ENCODE measurements at regions not wholly inside any gene's neighbourhood (a gene's known extent, or its start where the extent isn't known, plus 50 kb on each side); places are given as distances from the start of the nearest gene placed in this dataset.
A peak's percentile ranks its signal among the peaks of the same experiment; 100 is the strongest.

GRCh38 chr22:48697694-48698276, 1129.9 kb downstream of the BRD1 start (continued):
- TF ChIP-seq, protein P1, sequence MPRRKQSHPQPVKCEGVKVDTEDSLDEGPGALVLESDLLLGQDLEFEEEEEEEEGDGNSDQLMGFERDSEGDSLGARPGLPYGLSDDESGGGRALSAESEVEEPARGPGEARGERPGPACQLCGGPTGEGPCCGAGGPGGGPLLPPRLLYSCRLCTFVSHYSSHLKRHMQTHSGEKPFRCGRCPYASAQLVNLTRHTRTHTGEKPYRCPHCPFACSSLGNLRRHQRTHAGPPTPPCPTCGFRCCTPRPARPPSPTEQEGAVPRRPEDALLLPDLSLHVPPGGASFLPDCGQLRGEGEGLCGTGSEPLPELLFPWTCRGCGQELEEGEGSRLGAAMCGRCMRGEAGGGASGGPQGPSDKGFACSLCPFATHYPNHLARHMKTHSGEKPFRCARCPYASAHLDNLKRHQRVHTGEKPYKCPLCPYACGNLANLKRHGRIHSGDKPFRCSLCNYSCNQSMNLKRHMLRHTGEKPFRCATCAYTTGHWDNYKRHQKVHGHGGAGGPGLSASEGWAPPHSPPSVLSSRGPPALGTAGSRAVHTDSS (tag by site-specific recombination; IDR thresholded peaks at IDR 0.05): peak; percentile 70; the same call in 1 of the 2 replicates
- TF ChIP-seq ZNF132 (tag by site-specific recombination; IDR thresholded peaks at IDR 0.05; ENCODE audit: borderline replicate concordance) (no peak), ATF2 (tag by site-specific recombination; IDR thresholded peaks at IDR 0.05; ENCODE audit: low read depth) (peak; percentile 76), ZNF660 (tag by site-specific recombination; IDR thresholded peaks at IDR 0.05) (no peak)

- Histone ChIP-seq H3K9me3 (ENCODE audit: control insufficient read depth, insufficient read depth, low read depth, low read length) (no peaks in the 10 kb centered on the region), H3K4me3 (ENCODE audit: low read depth, low read length) (no peak overlapping the region), H3K27ac (ENCODE audit: extremely low read depth, low read depth, low read length) (no peak overlapping the region), H3K36me3 (ENCODE audit: control insufficient read depth in 2 of 2, insufficient read depth in 1 of 2, low read length in 2 of 2) (no peaks in the 10 kb centered on the region), H3K4me1 (ENCODE audit: control insufficient read depth, insufficient read depth, low read length) (no peaks in the 10 kb centered on the region)
- ChIA-PET CTCF (no interaction called here), POLR2A (no interaction called here)
- no peak for TF ChIP-seq ZNF391 (tag by site-specific recombination; IDR thresholded peaks at IDR 0.05; ENCODE audit: borderline replicate concordance, low read depth)
- TF ChIP-seq, protein P1 (tag by site-specific recombination; IDR thresholded peaks at IDR 0.05): peak; percentile 85
Observed at GRCh38 chr22:48697223-48697622, 1130.5 kb downstream of the BRD1 start.

DNA sequence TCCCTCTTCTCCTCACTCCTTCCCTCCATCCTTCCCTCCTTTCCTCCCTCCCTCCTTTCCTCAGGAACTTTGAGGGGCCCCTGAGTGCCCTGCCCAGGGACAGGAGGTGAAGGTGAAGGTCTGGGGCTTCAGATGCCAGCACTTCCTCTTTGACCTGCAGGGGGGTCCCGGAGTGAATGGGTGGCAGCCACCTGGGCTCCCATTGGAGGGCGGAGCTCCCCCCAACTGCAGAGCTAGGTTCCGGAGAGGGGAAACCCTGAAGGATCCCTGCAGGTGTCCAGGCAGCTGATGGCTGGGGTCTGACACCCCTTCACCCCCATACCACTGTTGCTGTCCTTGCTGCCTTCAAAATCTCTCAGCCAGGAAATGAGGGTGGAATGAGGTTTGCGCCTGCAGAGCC, 1131.3 kb downstream of the BRD1 start:
- no peaks in the 10 kb centered on the region for H3K9me3 ChIP-seq (ENCODE audit: control insufficient read depth, insufficient read depth, low read depth, low read length)
- CTCF ChIA-PET: interaction anchor here (0.7 kb wide), 1 partner anchor 9 kb away, joined by 3 read pairs; no protein-coding TSS in a partner anchor
- no peak for TF ChIP-seq ZNF610 (tag by site-specific recombination; IDR thresholded peaks at IDR 0.05; ENCODE audit: borderline replicate concordance)
- 0 out of 2 replicates have a peak, but pooled peaks have one; percentile 13 for TF ChIP-seq ZNF366 (tag by site-specific recombination; conservative IDR thresholded peaks at IDR 0.05)

DNA sequence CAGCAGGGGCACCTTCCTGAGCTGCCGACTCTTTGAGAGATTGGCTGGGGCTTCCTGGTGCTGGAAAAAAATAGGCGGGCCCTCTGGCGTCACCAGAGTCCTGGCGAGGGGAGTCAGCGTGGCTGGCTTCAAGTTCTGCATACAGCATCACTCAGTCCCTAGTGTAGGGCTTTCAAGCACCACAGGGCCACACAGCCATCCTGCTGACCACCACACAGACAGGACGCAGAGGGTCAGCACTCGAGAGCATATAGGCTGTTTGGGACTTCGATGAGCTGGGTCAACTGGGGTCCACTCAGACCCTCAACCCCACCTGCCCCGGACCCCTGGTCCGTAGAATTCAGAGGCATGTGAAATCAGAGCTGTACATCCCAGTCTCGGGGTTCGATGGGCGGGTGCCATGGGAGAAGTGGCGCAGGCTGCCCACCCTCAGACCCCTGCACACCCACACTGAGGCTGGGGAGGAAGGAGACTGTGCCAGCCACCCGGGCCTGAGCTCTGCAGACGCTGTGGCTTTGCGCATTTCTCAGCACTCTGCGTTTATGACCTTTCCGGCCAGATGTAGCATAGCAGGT, 1131.9 kb downstream of the BRD1 start:
- H3K4me1 ChIP-seq (ENCODE audit: control insufficient read depth, insufficient read depth, low read length): no peaks in the 10 kb centered on the region
- POLR2A ChIA-PET: no interaction called here
- H3K27ac ChIP-seq (ENCODE audit: extremely low read depth, low read depth, low read length): no peak overlapping the region
- CTCF ChIA-PET: no interaction called here
- no peak overlapping the region for H3K4me3 ChIP-seq (ENCODE audit: low read depth, low read length)
- no peaks in the 10 kb centered on the region for H3K9me3 ChIP-seq (ENCODE audit: control insufficient read depth, insufficient read depth, low read depth, low read length)
- no peaks in the 10 kb centered on the region for H3K36me3 ChIP-seq (ENCODE audit: control insufficient read depth in 2 of 2, insufficient read depth in 1 of 2, low read length in 2 of 2)
- no peak for TF ChIP-seq GLIS1 (tag by site-specific recombination; IDR thresholded peaks at IDR 0.05)
- no peak for TF ChIP-seq ZNF426 (tag by site-specific recombination; IDR thresholded peaks at IDR 0.05)
- TF ChIP-seq ZNF398 (tag by site-specific recombination; IDR thresholded peaks at IDR 0.05): no peak
- no peak for TF ChIP-seq ZBTB20 (tag by site-specific recombination; IDR thresholded peaks at IDR 0.05)
- no peak for TF ChIP-seq MYNN (tag by site-specific recombination; IDR thresholded peaks at IDR 0.05; ENCODE audit: borderline replicate concordance)
- no peak for TF ChIP-seq ZNF530 (tag by site-specific recombination; IDR thresholded peaks at IDR 0.05; ENCODE audit: low read depth)
- TF ChIP-seq ZBTB21 (tag by site-specific recombination; IDR thresholded peaks at IDR 0.05): no peak
- TF ChIP-seq ZNF350 (tag by site-specific recombination; IDR thresholded peaks at IDR 0.05): no peak
- no peak for TF ChIP-seq ZNF747 (tag by site-specific recombination; IDR thresholded peaks at IDR 0.05)
- TF ChIP-seq ZBTB17 (tag by site-specific recombination; IDR thresholded peaks at IDR 0.05): no peak
- no peak for TF ChIP-seq HOXD13 (CRISPR knock-in tag; IDR thresholded peaks at IDR 0.05; ENCODE audit: borderline replicate concordance)
- no peak for TF ChIP-seq ZNF274 (IDR thresholded peaks at IDR 0.05; ENCODE audit: low read length)
- TF ChIP-seq ZNF274 (tag by site-specific recombination; IDR thresholded peaks at IDR 0.05; ENCODE audit: borderline replicate concordance): no peak
- no peak for TF ChIP-seq SP2 (tag by site-specific recombination; IDR thresholded peaks at IDR 0.05)
- TF ChIP-seq SP3 (tag by site-specific recombination; IDR thresholded peaks at IDR 0.05): no peak

More for the DNA sequence above, 1131.3 kb downstream of the BRD1 start:
- no peak overlapping the region for H3K4me3 ChIP-seq (ENCODE audit: low read depth, low read length)
- no peaks in the 10 kb centered on the region for H3K4me1 ChIP-seq (ENCODE audit: control insufficient read depth, insufficient read depth, low read length)
- H3K27ac ChIP-seq (ENCODE audit: extremely low read depth, low read depth, low read length): no peak overlapping the region
- H3K36me3 ChIP-seq (ENCODE audit: control insufficient read depth in 2 of 2, insufficient read depth in 1 of 2, low read length in 2 of 2): no peaks in the 10 kb centered on the region
- POLR2A ChIA-PET: no interaction called here
